GM18868 (cell line): ENCODE measurements at regions not wholly inside any gene's neighbourhood (a gene's known extent, or its start where the extent isn't known, plus 50 kb on each side); places are given as distances from the start of the nearest gene placed in this dataset.

ENCODE experiments used
- ATAC-seq: cut with Tn5 transposase; IDR thresholded peaks from one replicate; pipeline ENCODE4 v1.9.1; 2021; ENCODE audit warnings: mild to moderate bottlenecking, moderate library complexity; ENCODE audit not compliant: unreplicated experiment

GRCh38 chr2:220506466-220506865 lies 879.0 kb downstream of the SLC4A3 start:
- ATAC-seq, result no peak

GRCh38 chr2:220509096-220509757 lies 881.8 kb downstream of the SLC4A3 start:
- no peak for ATAC-seq

- ATAC-seq, result no peak
Observed at GRCh38 chr2:220509966-220510365, 882.5 kb downstream of the SLC4A3 start.

DNA sequence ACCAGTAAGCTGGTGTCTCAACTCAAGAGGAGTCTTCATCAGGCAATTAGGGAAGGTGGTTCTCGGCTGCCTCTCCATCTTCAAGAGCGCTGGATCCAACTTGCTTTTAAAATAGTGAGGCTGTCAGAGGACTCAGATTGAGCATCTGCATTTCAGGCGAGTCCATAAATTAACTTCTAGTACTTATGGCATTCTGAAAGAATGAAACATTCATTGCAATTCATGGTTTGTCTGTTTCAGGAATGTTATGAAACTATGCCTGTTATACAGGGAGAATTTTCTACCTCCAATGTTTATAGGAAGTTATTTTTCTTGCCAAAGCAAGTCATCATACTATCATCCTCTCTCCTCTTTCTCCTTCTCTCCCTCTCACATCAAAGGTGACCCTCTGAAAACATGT lies 883.2 kb downstream of the SLC4A3 start:
- ATAC-seq, result no peak

- no peak for ATAC-seq
Observed at GRCh38 chr2:220512419-220512818, 885.0 kb downstream of the SLC4A3 start.

GRCh38 chr2:220513573-220514288 lies 886.3 kb downstream of the SLC4A3 start:
- ATAC-seq, result no peak

GRCh38 chr2:220521551-220521950 lies 894.1 kb downstream of the SLC4A3 start:
- ATAC-seq, result no peak

DNA sequence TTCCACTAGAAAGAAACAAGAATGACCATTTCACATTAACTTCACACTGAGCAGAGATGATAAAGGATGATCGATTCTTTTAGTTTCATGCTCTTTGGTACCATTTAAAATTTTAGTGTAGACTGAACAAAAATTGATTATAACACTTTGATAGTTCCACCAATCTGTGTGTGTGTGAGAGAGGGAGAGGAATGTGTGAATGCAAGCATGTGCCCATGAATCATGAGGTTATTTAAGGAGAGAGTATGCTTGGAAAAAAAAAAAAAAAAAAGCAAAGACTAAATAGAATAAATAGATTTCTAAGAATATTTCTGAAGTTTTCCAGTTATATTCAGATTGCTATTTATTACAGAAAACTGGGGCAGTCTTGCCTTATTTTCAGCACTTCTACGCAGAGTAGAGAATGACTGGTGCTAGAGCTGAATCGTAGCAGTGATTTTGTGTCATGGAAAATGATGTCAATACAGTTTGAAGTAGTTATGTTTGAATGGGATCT lies 900.8 kb downstream of the SLC4A3 start:
- no peak for ATAC-seq

DNA sequence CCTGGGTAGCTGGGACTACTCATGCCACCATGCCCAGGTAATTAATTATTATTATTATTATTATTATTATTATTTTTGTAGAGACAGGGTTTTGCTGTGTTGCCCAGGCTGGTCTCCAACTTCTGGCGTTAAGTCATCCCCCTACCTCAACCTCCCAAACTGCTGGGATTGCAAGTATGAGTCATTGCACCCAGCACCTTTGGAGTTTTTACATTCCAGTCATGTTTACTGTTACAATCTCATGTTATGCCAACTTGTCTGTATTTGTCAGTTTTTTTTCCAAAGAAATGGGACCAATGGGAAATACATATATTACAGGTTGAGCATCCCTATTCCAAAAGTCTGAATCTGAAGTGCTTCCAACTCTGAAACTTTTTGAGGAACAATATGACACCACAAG lies 903.8 kb downstream of the SLC4A3 start:
- no peak for ATAC-seq

GRCh38 chr2:220533485-220533884 lies 906.1 kb downstream of the SLC4A3 start:
- peak; percentile 94 for ATAC-seq

GRCh38 chr2:220539481-220539880 lies 912.1 kb downstream of the SLC4A3 start:
- no peak for ATAC-seq

- no peak for ATAC-seq
Observed at GRCh38 chr2:220544049-220544448, 916.6 kb downstream of the SLC4A3 start.

DNA sequence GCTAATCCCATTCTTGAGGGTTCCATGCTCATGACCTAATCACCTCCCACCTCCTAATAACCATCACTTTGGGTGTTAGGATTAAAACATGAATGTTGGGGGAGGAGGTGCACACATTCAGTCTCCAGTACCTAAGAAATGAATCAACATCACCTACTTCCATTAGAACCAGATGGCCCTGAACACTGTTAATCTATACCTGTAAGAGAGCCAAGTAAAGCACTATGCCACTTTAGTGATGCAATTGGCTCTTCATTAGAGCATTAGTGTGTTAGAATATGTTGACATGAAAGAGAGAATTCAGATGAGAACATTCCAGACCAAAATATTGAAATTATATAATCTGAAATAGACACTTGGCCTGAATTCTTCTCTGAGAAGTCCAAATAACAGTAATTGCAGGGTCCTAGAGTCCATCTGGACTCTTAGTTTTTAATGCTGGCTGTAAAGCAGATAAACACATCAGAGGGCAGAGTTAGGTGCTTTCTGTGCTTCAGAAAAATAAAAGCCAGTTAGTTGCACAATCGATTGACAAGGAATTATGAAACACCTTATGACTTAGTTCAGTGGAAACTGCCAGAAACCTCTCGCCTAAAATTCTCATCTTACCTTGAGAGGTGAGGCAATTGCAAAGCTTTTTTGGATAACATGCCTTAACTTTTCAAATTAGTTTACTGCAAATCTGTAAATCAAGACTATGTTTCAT lies 923.7 kb downstream of the SLC4A3 start:
- ATAC-seq, result no peak

DNA sequence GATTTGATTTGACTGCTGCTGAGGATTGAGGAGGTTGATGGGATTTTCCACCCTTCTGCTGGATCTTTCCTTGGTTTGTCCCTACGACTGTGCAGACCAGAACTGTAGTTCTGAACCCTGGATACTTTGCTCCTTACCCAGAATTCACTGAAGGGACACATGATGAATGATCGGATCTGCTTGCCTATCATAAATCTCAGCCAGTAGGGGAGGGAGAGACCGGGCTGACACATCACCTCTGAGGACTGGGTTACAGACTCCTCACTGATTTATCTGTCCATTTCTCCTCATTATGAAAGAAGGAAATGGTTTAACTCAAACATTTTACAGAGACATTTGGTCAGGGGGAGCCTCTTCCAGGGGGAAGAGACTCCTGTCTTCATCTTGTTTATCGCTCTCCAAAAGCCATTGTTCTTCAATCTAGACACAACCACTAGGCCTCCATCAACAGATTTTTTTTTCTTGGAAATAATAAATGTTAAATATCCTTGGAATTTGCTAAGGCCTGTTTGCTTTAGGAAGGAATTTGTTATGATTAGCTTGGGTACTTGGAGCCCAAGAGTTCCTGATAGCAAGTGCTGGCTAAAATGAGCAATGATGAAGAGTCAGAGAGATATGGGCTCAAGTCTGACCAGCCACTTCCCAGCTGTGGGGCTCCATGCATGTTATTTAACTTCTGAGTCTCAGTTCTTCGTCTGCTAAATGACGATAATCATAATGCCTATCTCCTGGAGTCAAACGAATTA lies 925.5 kb downstream of the SLC4A3 start:
- ATAC-seq, result no peak

GRCh38 chr2:220555961-220556630 lies 928.7 kb downstream of the SLC4A3 start:
- no peak for ATAC-seq

DNA sequence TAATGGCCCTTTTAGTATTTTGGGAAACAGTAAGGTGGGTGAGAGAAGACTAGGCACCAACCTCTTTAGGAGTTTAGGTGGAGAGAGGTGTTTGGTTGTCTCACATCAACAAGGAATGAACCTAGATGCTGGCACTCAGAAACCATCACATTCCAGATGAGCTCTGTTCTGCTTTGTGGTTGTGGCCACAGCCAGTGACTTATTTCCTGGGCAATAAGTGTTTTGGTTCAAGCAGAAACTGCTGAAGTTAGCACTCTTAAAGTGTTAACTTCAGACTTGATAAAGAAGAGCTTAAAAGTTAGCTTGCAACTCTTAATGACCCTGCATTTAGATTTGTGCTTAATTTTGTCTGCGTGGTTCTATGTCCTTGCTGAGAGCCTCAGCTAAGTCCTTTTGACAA lies 929.2 kb downstream of the SLC4A3 start:
- no peak for ATAC-seq

DNA sequence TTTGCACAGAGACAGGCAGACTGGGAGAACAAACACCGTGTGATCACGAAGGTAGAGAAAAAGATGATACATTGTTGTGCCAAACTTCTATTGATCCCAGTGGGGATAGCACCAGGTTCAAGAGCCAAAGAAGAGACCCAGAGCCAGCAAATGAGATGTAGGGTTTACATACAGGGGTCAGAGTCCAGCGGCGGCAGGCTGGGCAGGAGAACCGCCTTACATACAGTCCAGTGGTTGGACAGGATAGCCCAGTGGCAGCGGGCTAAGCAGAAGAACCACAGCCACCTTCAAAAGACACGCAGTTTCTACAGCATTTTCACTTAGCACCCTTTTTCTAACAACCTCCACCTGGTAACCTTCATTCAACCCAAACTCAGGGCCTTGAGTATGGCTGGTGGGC lies 932.8 kb downstream of the SLC4A3 start:
- ATAC-seq, result no peak

DNA sequence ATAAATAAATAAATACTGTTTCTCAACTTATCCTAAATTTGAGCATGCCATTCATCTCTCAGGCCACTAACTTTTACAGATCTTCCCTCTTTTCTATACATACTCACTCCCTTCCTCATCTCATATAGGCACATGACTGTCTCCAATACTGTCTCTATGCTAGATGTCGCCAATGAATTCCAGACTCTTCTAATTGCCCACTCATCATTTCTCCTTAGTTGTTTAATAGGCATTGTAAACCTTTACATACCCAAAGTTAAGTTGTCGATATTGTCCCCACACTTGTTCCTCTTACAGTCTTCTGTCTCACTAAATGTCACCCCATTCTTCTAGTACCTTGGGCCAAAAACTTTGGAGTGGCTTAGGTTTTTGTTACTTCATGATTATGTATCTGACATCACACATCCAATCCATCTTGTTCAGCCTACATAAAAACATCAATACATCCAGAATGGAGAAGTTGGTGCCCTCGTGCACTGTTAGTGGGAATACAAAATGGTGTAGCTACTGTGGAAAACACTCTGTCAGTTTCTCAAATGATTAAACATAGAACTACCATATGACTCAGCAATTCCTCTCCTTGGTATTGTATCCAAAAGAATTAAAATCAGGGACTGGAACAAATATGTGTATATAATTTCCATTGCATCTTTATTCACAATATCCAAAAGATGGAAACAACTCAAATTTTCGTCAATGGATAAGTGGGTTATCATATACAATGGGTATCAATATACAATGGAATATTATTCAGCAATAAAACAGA lies 935.1 kb downstream of the SLC4A3 start:
- ATAC-seq, result no peak

GRCh38 chr2:220568296-220568695 lies 940.9 kb downstream of the SLC4A3 start:
- ATAC-seq, result no peak
